Fibroblast of villous mesenchyme (primary cell): ENCODE measurements at regions not wholly inside any gene's neighbourhood (a gene's known extent, or its start where the extent isn't known, plus 50 kb on each side); places are given as distances from the start of the nearest gene placed in this dataset.

Experiments used
- DNase-seq: peaks from one replicate; pipeline ENCODE4 v3.0.0-alpha.2; 2010; ENCODE audit warnings: low read depth
- H3K4me3 ChIP-seq: 2 replicates; pipeline ENCODE4 v1.5.1; 2011; ENCODE audit warnings: low read depth, mild to moderate bottlenecking, low read length
- TF ChIP-seq, protein P1 (sequence below): IDR thresholded peaks from 2 replicates; pipeline ENCODE4 v1.5.1; 2012; ENCODE audit warnings: low read depth, mild to moderate bottlenecking, low read length; ENCODE audit not compliant: insufficient read depth

DNA sequence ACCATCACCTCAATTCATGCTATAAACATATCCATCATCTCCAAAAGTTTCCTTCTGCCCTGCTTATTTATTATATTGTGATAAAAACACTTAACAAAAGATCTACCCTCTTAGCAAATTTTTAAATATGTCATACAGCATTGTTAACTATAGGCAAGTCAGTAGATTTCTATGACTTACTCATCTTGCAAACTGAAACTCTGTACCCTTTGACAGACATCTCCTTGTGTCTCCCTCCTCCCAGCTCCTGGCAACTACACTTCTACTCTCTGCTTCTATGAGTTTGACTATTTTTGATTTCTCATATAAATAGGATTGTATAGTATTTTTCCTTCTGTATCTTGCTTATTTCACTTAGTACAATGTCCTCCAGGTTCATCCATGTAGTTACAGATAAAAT is 174.8 kb downstream of the TNFSF18 start:
- H3K4me3 ChIP-seq: no peak overlapping the region
- DNase-seq: no peak
- TF ChIP-seq, protein P1, sequence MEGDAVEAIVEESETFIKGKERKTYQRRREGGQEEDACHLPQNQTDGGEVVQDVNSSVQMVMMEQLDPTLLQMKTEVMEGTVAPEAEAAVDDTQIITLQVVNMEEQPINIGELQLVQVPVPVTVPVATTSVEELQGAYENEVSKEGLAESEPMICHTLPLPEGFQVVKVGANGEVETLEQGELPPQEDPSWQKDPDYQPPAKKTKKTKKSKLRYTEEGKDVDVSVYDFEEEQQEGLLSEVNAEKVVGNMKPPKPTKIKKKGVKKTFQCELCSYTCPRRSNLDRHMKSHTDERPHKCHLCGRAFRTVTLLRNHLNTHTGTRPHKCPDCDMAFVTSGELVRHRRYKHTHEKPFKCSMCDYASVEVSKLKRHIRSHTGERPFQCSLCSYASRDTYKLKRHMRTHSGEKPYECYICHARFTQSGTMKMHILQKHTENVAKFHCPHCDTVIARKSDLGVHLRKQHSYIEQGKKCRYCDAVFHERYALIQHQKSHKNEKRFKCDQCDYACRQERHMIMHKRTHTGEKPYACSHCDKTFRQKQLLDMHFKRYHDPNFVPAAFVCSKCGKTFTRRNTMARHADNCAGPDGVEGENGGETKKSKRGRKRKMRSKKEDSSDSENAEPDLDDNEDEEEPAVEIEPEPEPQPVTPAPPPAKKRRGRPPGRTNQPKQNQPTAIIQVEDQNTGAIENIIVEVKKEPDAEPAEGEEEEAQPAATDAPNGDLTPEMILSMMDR: no peak

DNA sequence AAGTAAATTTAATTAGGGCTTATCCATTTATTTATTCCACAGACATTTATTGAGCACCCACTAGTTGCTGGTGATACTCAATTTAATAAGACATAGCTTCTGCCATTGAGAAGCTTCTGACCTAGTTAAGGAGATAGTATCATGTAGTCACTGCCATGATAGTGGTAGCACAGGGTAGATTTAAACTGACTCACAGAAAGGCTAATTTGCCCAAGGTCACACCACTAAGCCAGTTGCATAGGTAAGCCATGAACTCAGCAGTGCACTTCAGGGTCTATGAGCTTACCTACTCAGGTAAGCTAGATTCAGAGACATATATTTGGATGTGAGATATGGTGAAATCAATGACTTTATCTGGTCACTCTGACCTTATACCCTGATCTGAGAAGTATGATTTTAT is 168.4 kb downstream of the TNFSF18 start:
- TF ChIP-seq, protein P1: no peak
- no peak for DNase-seq
- no peak overlapping the region for H3K4me3 ChIP-seq

DNA sequence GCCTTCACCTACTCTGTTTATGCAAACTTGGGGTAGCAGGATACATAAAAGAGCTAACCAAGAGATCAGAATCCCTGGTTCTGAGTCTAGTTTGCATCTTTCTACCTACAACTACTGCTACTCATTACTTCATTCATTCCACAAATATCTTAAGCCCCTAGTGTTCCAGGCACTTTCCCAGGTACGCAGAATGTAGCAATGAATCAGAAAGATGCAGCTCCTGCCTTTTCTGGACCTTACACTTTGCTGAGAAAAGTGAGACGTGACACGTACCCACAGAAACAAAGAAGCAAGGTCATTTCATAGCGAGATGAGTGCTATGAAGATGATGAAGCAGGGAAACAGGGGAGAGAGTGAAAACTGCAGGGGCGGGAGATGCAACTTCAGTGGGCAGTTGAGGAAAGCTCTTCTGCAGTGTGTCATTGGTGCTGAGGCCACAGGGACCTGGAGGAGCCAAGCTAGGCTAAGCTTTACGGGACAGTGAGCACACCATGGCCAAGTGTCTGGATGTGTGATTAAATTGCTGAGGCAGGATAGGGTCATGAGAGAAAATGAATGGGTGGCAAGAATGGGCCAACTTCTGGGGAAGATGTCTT is 167.9 kb downstream of the TNFSF18 start:
- DNase-seq: no peak
- TF ChIP-seq, protein P1: no peak
- H3K4me3 ChIP-seq: no peak overlapping the region

DNA sequence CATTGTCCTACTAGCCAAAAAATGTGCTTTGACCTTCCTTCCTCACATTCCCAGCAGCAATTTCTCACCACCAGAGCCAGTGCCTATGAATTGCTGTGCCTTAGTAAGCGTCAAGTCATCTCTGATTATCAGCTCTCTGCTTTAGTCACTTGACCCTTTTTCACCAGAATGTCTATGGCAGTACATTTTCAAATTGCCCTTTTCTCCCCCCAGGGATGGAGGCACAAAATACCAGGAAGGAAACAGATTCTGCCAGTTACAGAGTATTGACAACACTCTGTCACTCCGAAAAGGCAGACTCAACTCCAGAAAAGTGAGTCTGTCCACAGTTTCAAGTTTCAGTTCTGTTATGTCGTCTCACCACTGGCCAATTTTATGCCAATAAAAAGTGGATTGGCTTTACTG is 167.4 kb downstream of the TNFSF18 start:
- no peak for DNase-seq
- TF ChIP-seq, protein P1: no peak
- no peak overlapping the region for H3K4me3 ChIP-seq

DNA sequence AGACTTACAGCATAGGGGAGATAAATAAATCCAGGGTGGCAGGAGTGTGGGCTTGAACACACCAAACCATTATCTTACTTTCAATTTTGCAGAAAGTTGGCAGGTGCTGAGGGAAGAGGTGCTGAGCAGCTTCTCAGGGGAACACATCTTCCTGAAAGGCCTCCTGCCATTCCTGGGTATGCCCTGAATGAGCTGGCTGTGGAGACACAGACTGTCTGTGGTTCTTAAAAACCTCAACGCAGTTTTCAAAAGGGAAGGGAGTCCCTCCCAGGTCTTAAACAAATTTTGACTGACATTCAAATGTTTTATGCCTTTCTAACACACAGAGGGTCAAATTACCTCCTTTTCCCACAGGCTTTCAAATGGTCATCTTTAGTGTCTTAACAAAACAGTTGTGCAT is 166.9 kb downstream of the TNFSF18 start:
- no peak for DNase-seq
- TF ChIP-seq, protein P1: no peak
- H3K4me3 ChIP-seq: no peak overlapping the region

DNA sequence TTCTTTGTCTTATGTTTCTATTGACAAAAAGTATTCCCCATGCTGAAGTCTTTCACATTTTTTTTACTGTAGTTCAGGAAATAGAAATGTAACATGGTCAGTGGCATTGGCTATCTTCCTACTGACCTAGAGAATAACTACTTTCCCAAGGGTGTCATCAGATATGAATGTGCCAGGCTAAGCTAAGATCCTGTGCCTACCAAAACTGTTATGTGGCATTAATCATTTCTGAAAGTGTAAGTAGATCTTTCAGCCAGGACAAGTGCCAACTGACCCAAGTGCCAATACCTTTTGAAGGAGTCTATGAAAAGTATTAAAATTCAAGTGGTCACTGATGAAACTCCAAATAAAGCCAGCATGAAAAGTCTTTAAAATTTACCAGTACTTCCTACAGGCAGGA is 165.3 kb downstream of the TNFSF18 start:
- TF ChIP-seq, protein P1: no peak
- DNase-seq: no peak
- no peak overlapping the region for H3K4me3 ChIP-seq

DNA sequence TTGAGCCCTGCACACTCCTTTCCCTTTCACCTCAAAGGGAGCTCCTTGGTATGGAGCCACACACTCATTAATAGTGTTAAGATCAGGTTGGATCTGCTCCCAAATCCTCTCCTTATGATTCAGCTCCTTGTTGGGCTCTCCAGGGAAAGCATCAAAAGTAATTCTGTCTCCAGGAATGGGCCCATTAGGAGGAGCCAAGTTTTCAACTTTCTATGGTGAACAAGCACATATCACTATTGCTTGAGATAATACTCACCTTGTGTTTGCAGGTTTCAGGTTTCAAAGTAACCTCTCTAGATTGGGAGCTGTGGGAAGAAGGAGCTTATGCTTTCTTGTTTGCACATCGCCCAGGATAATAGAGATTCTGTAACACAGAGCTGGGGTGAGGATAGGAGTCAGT is 164.8 kb downstream of the TNFSF18 start:
- TF ChIP-seq, protein P1: no peak
- no peak for DNase-seq

More for the DNA sequence above, 164.8 kb downstream of the TNFSF18 start:
- no peak overlapping the region for H3K4me3 ChIP-seq
